Vagina (tissue), 2 donors: ENCODE measurements at regions not wholly inside any gene's neighbourhood (a gene's known extent, or its start where the extent isn't known, plus 50 kb on each side); places are given as distances from the start of the nearest gene placed in this dataset.

Source experiments
- DNase-seq, 2 donors: peaks; one replicate each; pipeline ENCODE4 v3.0.0-alpha.2; 2017; ENCODE audit errors: extremely low spot score in 2 of 2
- H3K27ac ChIP-seq: fragments of 200-600 bp; sonication (generic); one replicate; pipeline ENCODE4 v1.5.1; 2019
- H3K27me3 ChIP-seq: fragments of 200-600 bp; sonication (generic); one replicate; pipeline ENCODE4 v1.5.1; 2019
- H3K36me3 ChIP-seq, 2 donors: fragments of 200-600 bp; sonication (generic); one replicate each; pipeline ENCODE4 v1.5.1; 2017 to 2019
- H3K4me1 ChIP-seq: fragments of 200-600 bp; sonication (generic); one replicate; pipeline ENCODE4 v1.5.1; 2019
- H3K4me3 ChIP-seq, 2 donors: fragments of 200-600 bp; sonication (generic); 1 replicate in 1 of 2; 2 replicates in 1 of 2; pipeline ENCODE4 v1.5.1; 2016 to 2019
- H3K9me3 ChIP-seq: fragments of 200-600 bp; sonication (generic); one replicate; pipeline ENCODE4 v1.5.1; 2019
- POLR2A ChIP-seq, 2 donors: fragments of 450-650 bp; IDR thresholded peaks; one replicate each; pipeline ENCODE4 v1.6.1; 2017; ENCODE audit warnings: antibody characterized with exemption in 2 of 2, mild to moderate bottlenecking in 2 of 2, moderate library complexity in 2 of 2
- POLR2AphosphoS5 ChIP-seq, 2 donors: sonication (generic); formaldehyde crosslinking; IDR thresholded peaks; one replicate each; pipeline ENCODE4 v1.9.0; 2017; ENCODE audit warnings: antibody characterized with exemption in 2 of 2, mild to moderate bottlenecking in 2 of 2, low read depth in 1 of 2; ENCODE audit not compliant: insufficient read depth in 1 of 2
- intact Hi-C: fragments of 100-400 bp; cut with DNase I; formaldehyde crosslinking; loops from one replicate; pipeline ENCODE4 v1.15.1; 2023
- TF ChIP-seq, protein P1 (sequence below), 3 experiments: fragments of 450-650 bp in 2 of 3; fragments of 200-600 bp in 1 of 3; sonication (generic) in 1 of 3; IDR thresholded peaks; one replicate each; pipeline ENCODE4 v1.5.1; 2017 to 2019; ENCODE audit warnings: antibody characterized with exemption in 3 of 3, mild to moderate bottlenecking in 2 of 3, moderate library complexity in 2 of 3

GRCh38 chr4:59983852-59984251 is 1216.3 kb upstream of the ADGRL3 start:
- H3K4me1 ChIP-seq = no peaks in the 10 kb centered on the region
- no peak for DNase-seq
- no peaks in the 10 kb centered on the region for H3K27me3 ChIP-seq
- no peaks in the 10 kb centered on the region for H3K9me3 ChIP-seq
- TF ChIP-seq, protein P1, sequence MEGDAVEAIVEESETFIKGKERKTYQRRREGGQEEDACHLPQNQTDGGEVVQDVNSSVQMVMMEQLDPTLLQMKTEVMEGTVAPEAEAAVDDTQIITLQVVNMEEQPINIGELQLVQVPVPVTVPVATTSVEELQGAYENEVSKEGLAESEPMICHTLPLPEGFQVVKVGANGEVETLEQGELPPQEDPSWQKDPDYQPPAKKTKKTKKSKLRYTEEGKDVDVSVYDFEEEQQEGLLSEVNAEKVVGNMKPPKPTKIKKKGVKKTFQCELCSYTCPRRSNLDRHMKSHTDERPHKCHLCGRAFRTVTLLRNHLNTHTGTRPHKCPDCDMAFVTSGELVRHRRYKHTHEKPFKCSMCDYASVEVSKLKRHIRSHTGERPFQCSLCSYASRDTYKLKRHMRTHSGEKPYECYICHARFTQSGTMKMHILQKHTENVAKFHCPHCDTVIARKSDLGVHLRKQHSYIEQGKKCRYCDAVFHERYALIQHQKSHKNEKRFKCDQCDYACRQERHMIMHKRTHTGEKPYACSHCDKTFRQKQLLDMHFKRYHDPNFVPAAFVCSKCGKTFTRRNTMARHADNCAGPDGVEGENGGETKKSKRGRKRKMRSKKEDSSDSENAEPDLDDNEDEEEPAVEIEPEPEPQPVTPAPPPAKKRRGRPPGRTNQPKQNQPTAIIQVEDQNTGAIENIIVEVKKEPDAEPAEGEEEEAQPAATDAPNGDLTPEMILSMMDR (IDR thresholded peaks at IDR 0.05) = no peak
- intact Hi-C loops = no loop called here
- H3K4me3 ChIP-seq = no peak overlapping the region
- no peak overlapping the region for H3K27ac ChIP-seq
- no peaks in the 10 kb centered on the region for H3K36me3 ChIP-seq

DNA sequence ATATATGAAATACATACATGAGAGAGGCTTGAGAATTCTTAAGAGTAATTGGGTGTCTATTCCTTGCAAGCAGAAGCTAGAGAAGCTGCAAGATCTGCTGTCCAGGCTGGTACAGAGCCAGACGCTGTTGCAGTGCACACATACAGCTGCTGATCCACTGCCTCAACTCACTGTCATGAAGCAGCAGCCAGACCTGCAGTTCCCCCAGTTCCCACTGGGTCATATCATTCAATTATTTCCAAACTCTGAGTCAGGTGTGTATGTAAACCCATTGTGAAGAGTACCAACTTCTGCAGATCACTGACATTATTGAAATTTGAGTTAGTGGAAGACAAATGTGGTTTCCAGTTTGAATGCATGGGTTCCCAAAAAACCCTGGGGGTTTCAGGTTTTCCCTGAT is 1212.8 kb upstream of the ADGRL3 start:
- no peaks in the 10 kb centered on the region for H3K4me1 ChIP-seq
- no peaks in the 10 kb centered on the region for H3K9me3 ChIP-seq
- H3K36me3 ChIP-seq = no peaks in the 10 kb centered on the region
- intact Hi-C loops = no loop called here
- TF ChIP-seq POLR2AphosphoS5 (IDR thresholded peaks at IDR 0.05; ENCODE audit: insufficient read depth in 1 of 2, low read depth in 1 of 2) (no peak), POLR2A (IDR thresholded peaks at IDR 0.05) (no peak)
- TF ChIP-seq, protein P1 (IDR thresholded peaks at IDR 0.05) = no peak
- H3K27ac ChIP-seq = no peak overlapping the region
- no peaks in the 10 kb centered on the region for H3K27me3 ChIP-seq
- H3K4me3 ChIP-seq = no peak overlapping the region
- DNase-seq = no peak

GRCh38 chr4:59994118-59994517 is 1206.0 kb upstream of the ADGRL3 start:
- H3K4me1 ChIP-seq = no peaks in the 10 kb centered on the region
- no peaks in the 10 kb centered on the region for H3K36me3 ChIP-seq
- no peak for DNase-seq
- intact Hi-C loops = no loop called here
- peaks cover 4% of the 10 kb centered on the region for H3K9me3 ChIP-seq
- no peaks in the 10 kb centered on the region for H3K27me3 ChIP-seq
- TF ChIP-seq POLR2AphosphoS5 (IDR thresholded peaks at IDR 0.05; ENCODE audit: insufficient read depth in 1 of 2, low read depth in 1 of 2) (no peak), POLR2A (IDR thresholded peaks at IDR 0.05) (no peak)
- TF ChIP-seq, protein P1 (IDR thresholded peaks at IDR 0.05) = no peak
- no peak overlapping the region for H3K4me3 ChIP-seq
- H3K27ac ChIP-seq = no peak overlapping the region

DNA sequence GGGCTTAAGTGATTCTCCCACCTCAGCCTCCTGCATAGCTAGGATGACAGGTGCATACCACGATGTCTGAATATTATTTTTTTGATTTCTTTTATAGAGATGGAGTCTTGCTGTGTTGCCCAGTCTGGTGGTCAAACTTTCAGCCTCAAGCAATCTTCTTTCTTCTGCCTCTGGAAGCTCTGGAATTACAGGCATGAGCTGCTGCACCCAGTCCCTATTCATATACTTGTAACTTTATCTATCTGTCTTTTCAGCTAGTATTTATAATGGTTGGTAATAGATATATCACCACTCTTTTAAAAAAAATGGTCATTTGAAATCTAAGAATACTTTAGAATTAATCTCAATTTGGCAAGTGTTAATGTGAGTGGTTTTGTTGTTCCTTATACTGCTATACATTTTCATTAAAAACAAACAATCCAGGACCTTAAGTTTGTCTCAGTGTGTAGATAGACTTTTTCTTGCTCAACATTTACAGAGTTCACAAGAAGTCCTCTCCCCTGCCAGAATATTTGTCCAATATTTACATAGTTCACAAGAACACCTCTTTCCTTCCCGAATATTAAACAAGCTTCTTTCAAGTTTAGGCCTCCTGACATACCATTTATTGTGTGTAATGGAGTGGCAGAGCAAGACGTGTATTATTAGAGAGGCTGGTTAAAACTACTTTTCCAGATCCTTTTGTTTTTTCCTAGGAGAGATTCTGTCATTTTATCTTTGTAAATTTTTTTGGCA is 1197.4 kb upstream of the ADGRL3 start:
- intact Hi-C loops = no loop called here
- Histone ChIP-seq H3K36me3 (no peaks in the 10 kb centered on the region), H3K4me3 (no peak overlapping the region), H3K9me3 (no peaks in the 10 kb centered on the region), H3K27ac (no peak overlapping the region), H3K27me3 (no peaks in the 10 kb centered on the region), H3K4me1 (no peaks in the 10 kb centered on the region)
- TF ChIP-seq POLR2A (IDR thresholded peaks at IDR 0.05) = no peak
- TF ChIP-seq, protein P1 (IDR thresholded peaks at IDR 0.05) = no peak
- no peak for TF ChIP-seq POLR2AphosphoS5 (IDR thresholded peaks at IDR 0.05; ENCODE audit: insufficient read depth in 1 of 2, low read depth in 1 of 2)
- no peak for DNase-seq

GRCh38 chr4:60013464-60014184 is 1186.5 kb upstream of the ADGRL3 start:
- Histone ChIP-seq H3K27me3 (no peaks in the 10 kb centered on the region), H3K36me3 (no peaks in the 10 kb centered on the region), H3K27ac (no peak overlapping the region), H3K4me1 (no peaks in the 10 kb centered on the region), H3K9me3 (no peaks in the 10 kb centered on the region), H3K4me3 (no peak overlapping the region)
- TF ChIP-seq, protein P1 (IDR thresholded peaks at IDR 0.05) = no peak
- TF ChIP-seq POLR2A (IDR thresholded peaks at IDR 0.05) (no peak), POLR2AphosphoS5 (IDR thresholded peaks at IDR 0.05; ENCODE audit: insufficient read depth in 1 of 2, low read depth in 1 of 2) (no peak)
- intact Hi-C loops = no loop called here
- DNase-seq = no peak
